Ovary (tissue), 7 donors: ENCODE measurements at regions not wholly inside any gene's neighbourhood (a gene's known extent, or its start where the extent isn't known, plus 50 kb on each side); places are given as distances from the start of the nearest gene placed in this dataset.
"Not testable (repeated sequence)": the region's sequence is repeated elsewhere in the genome, so short reads cannot be mapped to it uniquely, and the experiment has no call there.

Experiments used
- DNase-seq, 5 donors: peaks; one replicate each; pipeline ENCODE4 v3.0.0-alpha.2; 2019 to 2020
- H3K27ac ChIP-seq, 2 donors: fragments of 200-600 bp; one replicate each; pipeline versions ENCODE4 v1.5.1 to v1.8.0; 2019 to 2022
- H3K27me3 ChIP-seq: fragments of 200-600 bp; one replicate; pipeline ENCODE4 v1.8.0; 2022
- H3K36me3 ChIP-seq: fragments of 200-600 bp; sonication (generic); one replicate; pipeline ENCODE4 v1.5.1; 2019
- H3K4me1 ChIP-seq: one replicate; pipeline ENCODE4 v1.8.1; 2013; ENCODE audit warnings: mild to moderate bottlenecking, moderate library complexity; ENCODE audit not compliant: insufficient read depth
- H3K4me3 ChIP-seq: fragments of 200-600 bp; sonication (generic); one replicate; pipeline ENCODE4 v1.5.1; 2017
- H3K9me3 ChIP-seq, 2 donors: fragments of 200-600 bp in 1 of 2; sonication (generic) in 1 of 2; one replicate each; pipeline versions ENCODE4 v1.5.1 to v1.8.1; 2013 to 2019; ENCODE audit warnings: mild to moderate bottlenecking in 1 of 2, moderate library complexity in 1 of 2
- CTCF ChIP-seq, 3 donors: fragments of 450-650 bp in 2 of 3; fragments of 200-600 bp in 1 of 3; IDR thresholded peaks; one replicate each; pipeline versions ENCODE4 v1.5.1 to v1.8.0; 2016 to 2022; ENCODE audit warnings: antibody characterized with exemption in 3 of 3, mild to moderate bottlenecking in 1 of 3
- EP300 ChIP-seq: sonication (generic); formaldehyde crosslinking; IDR thresholded peaks from one replicate; pipeline ENCODE4 v1.6.1; 2017; ENCODE audit warnings: antibody characterized with exemption
- POLR2A ChIP-seq: fragments of 450-650 bp; IDR thresholded peaks from one replicate; pipeline ENCODE4 v1.6.1; 2017; ENCODE audit warnings: antibody characterized with exemption, mild to moderate bottlenecking, moderate library complexity
- WGBS, 3 donors: extraction: QIAGEN DNeasy Blood & Tissue Kit in 1 of 3; methylation state at CpG; one replicate each; pipeline versions ENCODE4 v1.1.5 to v1.1.7; 2013 to 2017; 5-methylcytosine and 5-hydroxymethylcytosine counted together
- intact Hi-C, 4 donors: fragments of 100-400 bp; cut with DNase I; formaldehyde crosslinking; loops; one replicate each; pipeline versions ENCODE4 v1.11.0 to v1.15.1; 2022 to 2023
- donor health status: DM: no; HTN: no; CAD: no; lungs with moderate emphysema.
- donor health status: DM: no; HTN: no; CAD: no.
- donor health status: Bipolar disorder and iron deficiency.
- donor health status: DM: no; HTN: no; CAD: no.
- donor health status: DM: yes; HTN: yes; CAD: no.

- H3K9me3 ChIP-seq = no peaks in the 10 kb centered on the region
- no peak for DNase-seq
These were observed 131.0 kb downstream of the BCL2L11 start for GRCh38 chr2:111251711-111252110.

DNA sequence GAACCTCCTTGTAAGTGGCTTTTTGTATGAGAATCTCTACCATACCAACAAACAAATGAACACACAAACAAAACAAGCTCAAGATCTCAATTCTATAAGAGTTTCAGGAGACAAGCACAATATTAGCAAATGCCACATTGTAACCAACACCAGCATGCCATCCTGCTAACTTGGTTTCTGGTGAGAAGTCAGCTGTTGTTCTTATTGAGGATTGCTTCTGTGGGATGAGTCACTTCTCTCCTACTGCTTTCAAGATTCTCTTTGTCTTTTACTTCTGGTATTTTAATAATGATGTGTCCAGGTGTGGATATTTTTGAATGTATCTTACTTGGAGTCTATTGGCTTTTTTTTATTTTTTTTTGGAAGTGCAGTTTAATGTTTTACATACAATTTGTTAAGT lies 131.7 kb downstream of the BCL2L11 start:
- H3K36me3 ChIP-seq = no peaks in the 10 kb centered on the region

More at GRCh38 chr2:111251711-111252110, 131.0 kb downstream of the BCL2L11 start:
- no peak overlapping the region for H3K27ac ChIP-seq
- H3K27me3 ChIP-seq = no peaks in the 10 kb centered on the region
- no peak overlapping the region for H3K4me3 ChIP-seq
- no peak for TF ChIP-seq EP300
- TF ChIP-seq CTCF (IDR thresholded peaks at IDR 0.05) = no peak
- no peak for TF ChIP-seq POLR2A
- intact Hi-C loops = no loop called here
- no peaks in the 10 kb centered on the region for H3K36me3 ChIP-seq
- 81 to 88% (median 83%) methylated on average over 3 of the region's 3 CpGs for WGBS, 3 donors
- H3K4me1 ChIP-seq = no peaks in the 10 kb centered on the region

DNA sequence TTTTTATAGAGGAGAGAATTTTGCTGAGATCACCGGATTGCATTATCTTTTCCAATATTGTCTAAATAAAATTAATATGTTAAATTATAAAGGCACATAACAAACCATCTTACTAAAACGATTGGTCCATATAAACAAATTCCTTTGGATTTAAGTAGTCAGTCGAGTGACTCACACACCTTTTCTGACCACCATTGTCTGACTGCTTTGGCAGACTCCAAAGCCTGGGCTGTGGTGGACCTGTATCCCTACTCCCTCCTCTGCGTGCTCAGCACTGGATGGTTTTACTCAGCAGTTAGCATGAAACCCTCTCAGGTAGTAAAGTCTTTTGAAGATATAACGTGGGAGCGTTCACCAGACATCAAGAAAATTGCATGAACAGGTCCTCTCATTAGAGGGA lies 134.2 kb downstream of the BCL2L11 start:
- DNase-seq, H3K4me3 ChIP-seq, H3K27me3 ChIP-seq, intact Hi-C loops, H3K27ac ChIP-seq, H3K9me3 ChIP-seq, H3K4me1 ChIP-seq, H3K36me3 ChIP-seq: not testable (repeated sequence)
- WGBS, 3 donors = 93 to 95% (median 94%) methylated on average over 5 to 6 of the region's 6 CpGs

More for the DNA sequence above, 131.7 kb downstream of the BCL2L11 start:
- Histone ChIP-seq H3K9me3 (no peaks in the 10 kb centered on the region), H3K27me3 (no peaks in the 10 kb centered on the region), H3K4me3 (no peak overlapping the region), H3K27ac (no peak overlapping the region), H3K4me1 (no peaks in the 10 kb centered on the region)
- DNase-seq = no peak
- no peak for TF ChIP-seq EP300
- no peak for TF ChIP-seq CTCF (IDR thresholded peaks at IDR 0.05)
- TF ChIP-seq POLR2A = no peak
- intact Hi-C loops = no loop called here

GRCh38 chr2:111256628-111257027 lies 135.9 kb downstream of the BCL2L11 start:
- H3K36me3 ChIP-seq, H3K4me1 ChIP-seq, H3K9me3 ChIP-seq, intact Hi-C loops, H3K27me3 ChIP-seq, DNase-seq, H3K27ac ChIP-seq, H3K4me3 ChIP-seq: not testable (repeated sequence)
- 25 to 33% methylated on average over 1 of the region's 1 CpG; no CpG with 5 or more reads in 1 of the 3 donors for WGBS, 3 donors

DNA sequence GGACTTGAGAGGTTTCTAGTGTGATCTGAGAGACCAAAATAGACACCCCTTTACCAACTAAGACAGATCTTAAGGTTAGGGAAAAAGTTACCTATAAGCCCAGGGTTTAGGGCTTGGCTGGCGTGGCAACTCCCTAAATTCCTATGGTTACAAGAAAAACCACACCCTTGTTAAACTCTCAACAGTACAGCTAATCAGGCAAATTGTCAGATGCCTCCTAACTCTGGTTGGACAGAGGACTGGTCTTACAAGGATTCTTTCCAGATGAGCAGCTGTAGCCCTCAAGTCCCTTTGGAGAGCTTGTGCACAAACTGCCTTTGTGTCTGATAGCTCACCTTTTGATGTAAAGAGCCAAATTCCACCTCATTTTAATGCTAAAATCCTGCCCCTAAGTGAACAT lies 136.9 kb downstream of the BCL2L11 start:
- H3K36me3 ChIP-seq, H3K4me1 ChIP-seq, DNase-seq, H3K9me3 ChIP-seq, H3K4me3 ChIP-seq, intact Hi-C loops, H3K27me3 ChIP-seq, H3K27ac ChIP-seq: not testable (repeated sequence)
- 100% methylated on average over 1 of the region's 1 CpG; no CpG with 5 or more reads in 2 of the 3 donors for WGBS, 3 donors

- H3K27ac ChIP-seq, DNase-seq, H3K4me3 ChIP-seq, intact Hi-C loops, H3K9me3 ChIP-seq, H3K27me3 ChIP-seq, H3K4me1 ChIP-seq, H3K36me3 ChIP-seq: not testable (repeated sequence)
- 100% methylated on average over 1 of the region's 1 CpG; no CpG with 5 or more reads in 1 of the 3 donors for WGBS, 3 donors
These were observed 137.6 kb downstream of the BCL2L11 start for GRCh38 chr2:111258318-111258717.

DNA sequence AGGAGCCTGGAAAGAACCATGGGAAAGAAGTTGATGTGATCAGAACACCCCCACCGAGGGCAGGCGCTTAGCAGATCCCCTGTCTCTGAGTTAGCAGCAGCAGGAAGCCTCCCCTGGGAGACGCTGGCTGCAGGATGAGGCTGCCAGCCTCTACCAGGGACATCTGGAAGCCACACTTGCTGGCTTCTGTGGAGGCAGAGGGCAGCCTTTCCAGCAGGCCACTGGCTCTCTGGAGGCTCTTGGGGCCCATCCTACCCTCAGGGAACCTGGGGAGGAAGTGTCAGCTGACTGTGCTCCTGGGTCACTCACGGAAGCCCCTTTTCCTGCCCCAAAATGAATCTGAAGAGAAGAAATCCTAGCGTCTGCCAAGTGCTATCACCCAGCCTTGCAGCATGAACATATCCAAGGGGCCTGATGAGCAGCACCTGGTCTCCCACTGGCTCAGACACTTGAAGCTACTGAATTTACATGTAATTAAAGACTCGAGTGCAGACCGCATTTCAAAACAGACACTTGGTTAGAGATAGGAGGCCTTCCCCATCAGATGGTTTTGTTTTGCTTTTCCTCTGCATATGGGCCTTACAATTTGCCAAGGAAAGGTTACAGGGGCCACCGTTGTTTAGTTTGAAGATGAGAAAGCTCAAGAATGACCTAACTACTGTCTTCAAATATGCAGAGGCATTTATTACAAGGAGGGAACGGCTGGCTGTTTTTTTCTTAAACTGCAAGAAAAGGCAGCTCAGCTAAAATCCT lies 142.1 kb downstream of the BCL2L11 start:
- DNase-seq = peak in 4 of 5 donors; percentile 31 to 56 (median 41)
- H3K4me1 ChIP-seq, H3K9me3 ChIP-seq, H3K27ac ChIP-seq, H3K4me3 ChIP-seq, H3K36me3 ChIP-seq, intact Hi-C loops, H3K27me3 ChIP-seq: not testable (repeated sequence)
- WGBS, 3 donors = 7 to 12% (median 11%) methylated on average over 5 to 7 of the region's 9 CpGs

DNA sequence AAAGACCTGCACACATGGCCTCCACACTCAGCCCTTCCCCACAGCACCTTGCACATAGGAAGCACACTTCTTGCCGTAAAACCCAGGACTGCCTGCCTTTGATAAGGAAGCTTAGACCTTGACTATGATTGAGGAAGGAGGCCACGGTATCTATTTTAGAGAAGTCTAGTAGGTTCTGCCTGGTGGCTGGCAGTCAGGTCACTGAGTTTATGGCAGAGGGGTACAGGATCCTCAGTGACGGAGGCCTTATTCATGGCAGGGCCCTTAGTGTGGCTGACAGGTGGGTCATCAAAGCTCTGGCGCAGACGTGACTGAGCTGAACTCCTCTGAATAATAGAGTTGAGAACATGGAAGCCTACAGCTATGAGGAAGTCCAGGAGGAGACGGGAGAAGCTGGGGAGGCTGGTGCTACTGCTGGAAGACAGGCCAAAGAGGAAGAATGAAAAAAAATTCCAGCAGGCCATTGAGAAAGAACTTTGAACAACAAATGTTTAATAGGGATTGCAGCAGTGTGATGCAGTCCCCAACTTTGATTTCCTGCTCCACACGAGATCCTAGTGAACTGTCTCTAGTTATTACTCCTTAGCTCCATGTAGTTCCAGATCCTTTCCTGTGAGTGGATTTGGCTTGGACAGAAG lies 142.8 kb downstream of the BCL2L11 start:
- H3K27ac ChIP-seq = not testable (repeated sequence)
- no CpG with 5 or more reads among the region's 7 CpGs for WGBS, 3 donors

DNA sequence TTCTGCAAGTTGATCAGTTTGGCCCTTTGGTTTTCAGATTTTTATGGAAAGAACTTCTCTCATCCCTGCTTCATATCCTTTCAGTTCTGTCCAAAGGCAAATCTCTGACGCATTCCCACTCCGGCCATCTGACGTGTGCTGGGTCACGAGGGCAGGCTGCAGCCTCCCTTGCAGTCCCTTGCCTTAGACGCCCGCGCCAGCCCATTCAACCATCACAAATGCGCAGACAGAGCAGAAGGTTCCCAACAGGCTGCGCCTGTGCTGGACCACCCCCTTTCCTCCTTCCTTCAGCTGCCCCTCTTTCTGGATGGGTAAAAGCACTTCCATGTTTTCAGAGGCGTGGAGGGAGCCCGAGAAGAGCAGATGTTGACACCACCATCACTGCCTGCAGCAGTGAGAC lies 144.2 kb downstream of the BCL2L11 start:
- H3K4me1 ChIP-seq, H3K27me3 ChIP-seq, H3K36me3 ChIP-seq, H3K27ac ChIP-seq, H3K4me3 ChIP-seq, intact Hi-C loops, DNase-seq, H3K9me3 ChIP-seq: not testable (repeated sequence)
- 89 to 98% (median 91%) methylated on average over 9 of the region's 11 CpGs for WGBS, 3 donors

More for the DNA sequence above, 142.8 kb downstream of the BCL2L11 start:
- intact Hi-C loops, H3K27me3 ChIP-seq, H3K9me3 ChIP-seq, H3K4me3 ChIP-seq, DNase-seq, H3K36me3 ChIP-seq, H3K4me1 ChIP-seq: not testable (repeated sequence)

DNA sequence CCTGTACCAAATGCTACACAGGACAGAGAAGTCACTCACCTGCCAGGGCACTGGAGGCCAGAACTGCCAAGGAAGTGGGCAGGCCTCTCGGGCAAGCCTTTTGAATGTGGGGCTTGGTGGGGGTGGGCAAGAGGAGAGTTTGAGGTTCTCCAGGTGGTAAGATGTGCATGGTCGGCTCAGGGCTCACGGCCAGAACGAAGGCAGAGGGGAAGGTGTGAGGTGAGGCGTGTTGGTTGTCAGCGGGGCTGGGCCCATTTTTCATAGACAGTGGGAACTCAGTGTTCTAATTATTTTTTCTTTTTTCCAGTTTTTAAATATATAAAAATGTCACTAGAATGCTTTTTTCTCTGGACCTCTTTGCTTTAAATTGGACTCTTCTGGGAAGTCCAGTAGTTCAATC lies 145.8 kb downstream of the BCL2L11 start:
- H3K4me1 ChIP-seq, H3K27ac ChIP-seq, H3K9me3 ChIP-seq, H3K36me3 ChIP-seq, H3K27me3 ChIP-seq, H3K4me3 ChIP-seq, intact Hi-C loops: not testable (repeated sequence)
- peak in 4 of 5 donors; percentile 15 to 44 (median 32) for DNase-seq
- WGBS, 3 donors = 69 to 90% (median 81%) methylated on average over 6 of the region's 6 CpGs
